ENCODE measurements at regions not wholly inside any gene's neighbourhood (a gene's known extent, or its start where the extent isn't known, plus 50 kb on each side); places are given as distances from the start of the nearest gene placed in this dataset.

DNA sequence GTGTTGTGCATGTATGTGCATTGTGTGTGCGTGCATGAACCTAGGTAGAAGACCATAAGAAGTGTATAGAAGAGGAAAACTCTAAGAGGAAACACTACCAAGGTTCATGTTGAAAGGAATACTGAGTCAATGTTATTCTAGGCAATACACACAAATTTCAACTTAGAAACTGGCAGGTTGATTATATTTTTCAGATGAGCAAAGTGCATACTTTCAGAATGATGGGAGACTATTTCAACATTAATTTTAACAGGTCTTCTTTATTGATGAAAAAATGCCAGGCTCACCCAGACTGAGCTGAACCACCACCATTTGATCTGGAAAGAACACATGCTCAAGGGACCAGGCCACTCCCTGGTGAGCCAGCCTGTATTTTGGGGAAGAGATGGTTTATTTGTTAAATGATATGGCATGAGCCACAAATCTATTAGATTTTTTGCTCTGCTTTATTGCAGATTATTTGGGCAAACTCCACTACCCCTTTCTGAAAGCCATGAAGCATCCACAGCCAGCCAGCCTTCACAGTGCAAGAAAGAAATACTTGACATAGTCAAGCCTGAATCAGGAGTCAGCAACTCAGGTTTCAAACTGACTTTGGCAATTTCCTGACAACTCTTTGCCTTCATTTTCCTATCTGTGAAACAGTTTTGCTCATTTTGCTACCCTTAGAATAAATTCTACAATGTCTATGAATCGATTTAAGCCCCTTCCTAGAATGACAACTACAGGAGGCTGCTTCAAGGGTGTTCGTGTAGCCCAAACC is 368.9 kb downstream of the COG6 start:
- H3K27ac ChIP-seq, result no peak overlapping the region
- TF ChIP-seq, protein P1, sequence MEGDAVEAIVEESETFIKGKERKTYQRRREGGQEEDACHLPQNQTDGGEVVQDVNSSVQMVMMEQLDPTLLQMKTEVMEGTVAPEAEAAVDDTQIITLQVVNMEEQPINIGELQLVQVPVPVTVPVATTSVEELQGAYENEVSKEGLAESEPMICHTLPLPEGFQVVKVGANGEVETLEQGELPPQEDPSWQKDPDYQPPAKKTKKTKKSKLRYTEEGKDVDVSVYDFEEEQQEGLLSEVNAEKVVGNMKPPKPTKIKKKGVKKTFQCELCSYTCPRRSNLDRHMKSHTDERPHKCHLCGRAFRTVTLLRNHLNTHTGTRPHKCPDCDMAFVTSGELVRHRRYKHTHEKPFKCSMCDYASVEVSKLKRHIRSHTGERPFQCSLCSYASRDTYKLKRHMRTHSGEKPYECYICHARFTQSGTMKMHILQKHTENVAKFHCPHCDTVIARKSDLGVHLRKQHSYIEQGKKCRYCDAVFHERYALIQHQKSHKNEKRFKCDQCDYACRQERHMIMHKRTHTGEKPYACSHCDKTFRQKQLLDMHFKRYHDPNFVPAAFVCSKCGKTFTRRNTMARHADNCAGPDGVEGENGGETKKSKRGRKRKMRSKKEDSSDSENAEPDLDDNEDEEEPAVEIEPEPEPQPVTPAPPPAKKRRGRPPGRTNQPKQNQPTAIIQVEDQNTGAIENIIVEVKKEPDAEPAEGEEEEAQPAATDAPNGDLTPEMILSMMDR (conservative IDR thresholded peaks at IDR 0.05), result no peak
- no peak for TF ChIP-seq ZFX (IDR thresholded peaks at IDR 0.05)

DNA sequence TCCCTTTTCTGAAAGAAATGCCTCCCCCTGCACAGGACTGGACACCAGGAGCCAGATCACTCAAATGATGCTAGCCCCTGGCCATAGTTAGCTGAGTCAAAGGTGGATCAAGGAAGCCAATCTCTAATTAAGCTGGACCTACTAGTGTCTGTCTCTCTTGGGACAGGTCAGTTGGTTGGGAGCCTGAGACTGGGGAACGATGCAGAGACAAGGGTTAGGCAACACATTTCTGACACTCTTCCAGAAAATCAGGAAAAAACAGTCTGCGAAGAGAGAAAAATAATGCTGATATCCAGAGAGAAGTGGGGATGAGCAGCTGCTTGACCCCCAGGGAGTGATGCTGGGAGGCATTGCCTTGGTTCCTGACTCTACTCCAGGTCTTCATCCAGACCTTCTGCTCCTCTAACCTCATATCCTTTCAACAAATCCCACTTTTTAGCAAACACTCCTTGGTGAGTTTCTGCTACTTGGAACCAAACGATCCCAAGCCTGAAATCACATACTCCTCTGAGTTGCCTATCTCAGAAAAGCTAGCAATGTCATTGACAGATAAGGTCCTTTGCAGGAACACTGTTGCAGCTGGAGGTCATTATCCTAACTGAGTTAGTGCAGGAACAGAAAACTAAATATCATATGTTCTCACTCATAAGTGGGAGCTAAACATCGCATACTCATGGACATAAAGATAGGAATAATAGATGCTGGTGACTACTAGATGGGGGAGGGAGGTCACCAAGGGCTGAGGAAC is 369.7 kb downstream of the COG6 start:
- TF ChIP-seq, protein P1 (conservative IDR thresholded peaks at IDR 0.05), result no peak
- TF ChIP-seq ZFX (IDR thresholded peaks at IDR 0.05), result no peak
- no peak overlapping the region for H3K27ac ChIP-seq

DNA sequence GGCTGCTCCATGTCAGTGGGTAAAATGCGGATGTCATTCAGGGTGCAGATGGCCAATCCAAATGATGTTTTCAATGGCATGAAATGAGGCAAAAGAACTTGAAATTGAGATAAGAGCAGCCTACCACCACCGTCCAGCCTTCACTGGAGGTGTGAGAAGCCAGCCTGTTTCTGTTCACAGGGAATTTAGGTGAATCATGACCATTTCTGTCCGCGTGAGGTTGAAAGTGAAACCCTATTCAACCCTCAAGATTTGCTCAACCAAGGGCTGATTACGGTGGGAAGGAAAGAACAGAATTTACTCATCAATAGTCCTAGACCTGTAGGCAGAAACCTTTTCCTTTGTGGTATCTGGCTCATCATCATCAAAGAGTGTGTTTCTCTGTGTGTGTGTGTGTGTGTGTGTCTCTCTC is 370.7 kb downstream of the COG6 start:
- no peak overlapping the region for H3K27ac ChIP-seq
- no peak for TF ChIP-seq ZFX (IDR thresholded peaks at IDR 0.05)
- TF ChIP-seq, protein P1 (conservative IDR thresholded peaks at IDR 0.05), result no peak

DNA sequence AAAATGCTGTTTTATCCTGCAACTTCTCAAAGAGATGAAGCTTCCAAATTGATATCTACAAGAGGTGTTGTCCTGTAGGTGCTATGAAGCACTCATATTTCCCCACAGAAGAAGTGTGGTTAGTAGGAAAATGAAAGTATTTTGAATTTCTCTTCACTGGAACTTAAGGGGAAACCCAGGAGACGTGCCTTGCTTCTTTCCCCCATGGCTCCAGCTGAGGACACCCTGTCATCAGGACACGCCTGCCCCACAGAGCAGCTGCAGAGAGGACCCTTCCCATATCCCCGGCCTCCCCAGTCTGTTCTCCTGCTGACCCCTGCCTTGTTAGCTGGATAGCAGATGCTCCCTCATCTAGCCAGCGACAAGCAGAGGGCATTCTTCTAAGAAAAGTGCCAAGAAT is 371.3 kb downstream of the COG6 start:
- TF ChIP-seq, protein P1 (conservative IDR thresholded peaks at IDR 0.05), result no peak
- no peak for TF ChIP-seq ZFX (IDR thresholded peaks at IDR 0.05)
- no peak overlapping the region for H3K27ac ChIP-seq

DNA sequence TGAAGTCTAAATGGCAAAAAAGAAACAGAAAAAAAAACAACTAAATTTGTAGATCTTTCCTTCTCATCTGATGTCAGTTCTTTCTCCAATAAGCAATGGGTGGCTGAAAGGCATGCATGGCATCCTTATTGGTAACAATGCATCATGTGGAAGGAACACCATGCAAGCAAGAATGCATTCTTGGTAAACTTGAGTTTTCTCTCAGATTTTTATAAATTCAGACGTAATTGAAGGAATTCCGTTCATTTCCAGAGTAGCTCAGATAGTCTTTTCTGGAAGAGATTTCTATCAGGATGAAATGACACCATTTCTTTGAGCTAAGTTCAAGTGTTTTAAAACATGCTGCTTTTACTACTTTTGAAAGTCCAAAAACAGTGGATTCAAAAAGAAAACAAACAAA is 373.0 kb downstream of the COG6 start:
- H3K27ac ChIP-seq, result no peak overlapping the region
- TF ChIP-seq, protein P1 (conservative IDR thresholded peaks at IDR 0.05), result no peak
- no peak for TF ChIP-seq ZFX (IDR thresholded peaks at IDR 0.05)

DNA sequence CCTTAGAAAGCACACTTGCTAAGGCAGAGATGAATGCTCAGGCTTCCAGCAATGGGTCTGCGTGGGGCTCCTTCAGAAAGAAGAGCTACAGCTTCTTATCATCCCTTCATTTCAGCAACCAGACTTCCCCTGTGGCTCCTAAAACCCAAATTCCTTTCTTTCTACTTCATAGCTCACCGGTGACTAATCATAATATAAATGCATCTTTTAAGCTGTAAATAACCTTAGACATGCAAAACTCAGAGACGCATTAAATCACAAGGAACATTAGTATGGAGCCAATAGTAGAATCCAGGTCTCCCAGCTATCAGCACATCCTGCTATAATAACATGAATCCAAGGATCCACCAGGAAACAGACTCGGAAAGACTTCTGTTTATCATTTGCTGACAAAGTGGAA is 375.6 kb downstream of the COG6 start:
- TF ChIP-seq ZFX (IDR thresholded peaks at IDR 0.05), result no peak
- TF ChIP-seq, protein P1 (conservative IDR thresholded peaks at IDR 0.05), result no peak
- no peak overlapping the region for H3K27ac ChIP-seq

DNA sequence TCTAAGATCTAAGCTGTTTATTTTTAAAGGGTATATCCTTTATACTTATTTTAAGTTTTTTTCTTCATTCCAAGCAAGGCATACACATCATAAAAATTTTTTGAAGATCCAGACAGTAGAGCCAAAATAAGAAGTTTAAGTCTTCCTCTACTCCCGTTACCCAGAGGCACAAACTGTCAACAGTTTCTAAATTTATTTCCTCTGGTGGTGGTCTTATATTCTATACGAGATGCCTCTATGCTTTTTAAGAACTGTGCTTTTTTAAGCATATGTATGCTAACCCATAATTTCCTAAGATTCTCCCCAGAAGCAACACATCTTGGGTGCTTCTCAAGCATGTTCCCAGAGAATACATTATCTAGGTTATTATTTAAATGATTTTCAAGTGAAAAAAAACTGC is 383.6 kb downstream of the COG6 start:
- H3K27ac ChIP-seq, result no peak overlapping the region
- TF ChIP-seq, protein P1 (conservative IDR thresholded peaks at IDR 0.05), result no peak
- TF ChIP-seq ZFX (IDR thresholded peaks at IDR 0.05), result no peak

Data from C4-2B (cell line).